HUES48 (cell line): ENCODE measurements at regions not wholly inside any gene's neighbourhood (a gene's known extent, or its start where the extent isn't known, plus 50 kb on each side); places are given as distances from the start of the nearest gene placed in this dataset.

Source experiments
- H3K27ac ChIP-seq: one replicate; pipeline ENCODE4 v1.7.0; 2013; ENCODE audit warnings: low read depth, low read length, inconsistent platforms
- H3K27me3 ChIP-seq: 2 replicates; pipeline ENCODE4 v1.6.1; 2013; ENCODE audit warnings: mild to moderate bottlenecking, low read length; ENCODE audit not compliant: control insufficient read depth, insufficient read depth
- H3K36me3 ChIP-seq: 2 replicates; pipeline ENCODE4 v1.6.1; 2013; ENCODE audit warnings: low read length; ENCODE audit not compliant: control insufficient read depth, insufficient read depth
- H3K4me1 ChIP-seq: 2 replicates; pipeline ENCODE4 v1.6.1; 2013; ENCODE audit warnings: mild to moderate bottlenecking, low read length; ENCODE audit not compliant: control insufficient read depth, insufficient read depth
- H3K4me3 ChIP-seq: 2 replicates; pipeline ENCODE4 v1.5.1; 2013; ENCODE audit warnings: mild to moderate bottlenecking, low read depth, low read length
- H3K9ac ChIP-seq: 2 replicates; pipeline ENCODE4 v1.6.1; 2013; ENCODE audit warnings: mild to moderate bottlenecking, low read depth, low read length, moderate library complexity
- H3K9me3 ChIP-seq: 2 replicates; pipeline ENCODE4 v1.6.1; 2013; ENCODE audit warnings: low read length; ENCODE audit not compliant: control insufficient read depth, insufficient read depth

GRCh38 chr3:84547971-84548970, 410.5 kb upstream of the CADM2 start:
- Histone ChIP-seq H3K36me3 (no peaks in the 10 kb centered on the region), H3K27ac (peak overlapping the region; percentile 12), H3K9me3 (no peaks in the 10 kb centered on the region), H3K9ac (peak overlapping the region; percentile 20; the same call in 1 of the 2 replicates), H3K27me3 (no peaks in the 10 kb centered on the region), H3K4me1 (peaks cover 13% of the 10 kb centered on the region; the same call in 1 of the 2 replicates), H3K4me3 (no peak overlapping the region)

GRCh38 chr3:84555629-84556028, 403.2 kb upstream of the CADM2 start:
- H3K27ac ChIP-seq, result no peak overlapping the region
- H3K4me3 ChIP-seq, result no peak overlapping the region
- no peak overlapping the region for H3K9ac ChIP-seq
- no peaks in the 10 kb centered on the region for H3K9me3 ChIP-seq
- no peaks in the 10 kb centered on the region for H3K36me3 ChIP-seq
- 0 out of 2 replicates have a peak, but pooled peaks cover 8% of the 10 kb centered on the region for H3K4me1 ChIP-seq
- H3K27me3 ChIP-seq, result no peaks in the 10 kb centered on the region

GRCh38 chr3:84566256-84566655, 392.5 kb upstream of the CADM2 start:
- Histone ChIP-seq H3K27ac (no peak overlapping the region), H3K4me1 (no peaks in the 10 kb centered on the region), H3K9ac (no peak overlapping the region), H3K4me3 (no peak overlapping the region), H3K27me3 (no peaks in the 10 kb centered on the region), H3K9me3 (no peaks in the 10 kb centered on the region), H3K36me3 (no peaks in the 10 kb centered on the region)

GRCh38 chr3:84567796-84568195, 391.0 kb upstream of the CADM2 start:
- Histone ChIP-seq H3K4me1 (no peaks in the 10 kb centered on the region), H3K4me3 (no peak overlapping the region), H3K9me3 (no peaks in the 10 kb centered on the region), H3K9ac (no peak overlapping the region), H3K27ac (no peak overlapping the region), H3K36me3 (no peaks in the 10 kb centered on the region), H3K27me3 (no peaks in the 10 kb centered on the region)

GRCh38 chr3:84573962-84574361, 384.8 kb upstream of the CADM2 start:
- H3K9me3 ChIP-seq, result no peaks in the 10 kb centered on the region
- H3K9ac ChIP-seq, result no peak overlapping the region
- H3K36me3 ChIP-seq, result no peaks in the 10 kb centered on the region
- H3K27ac ChIP-seq, result no peak overlapping the region
- H3K4me1 ChIP-seq, result no peaks in the 10 kb centered on the region
- no peaks in the 10 kb centered on the region for H3K27me3 ChIP-seq
- H3K4me3 ChIP-seq, result no peak overlapping the region

- H3K27me3 ChIP-seq, result no peaks in the 10 kb centered on the region
Measured at GRCh38 chr3:84586427-84586826, 372.4 kb upstream of the CADM2 start.

GRCh38 chr3:84600703-84601225, 358.0 kb upstream of the CADM2 start:
- H3K9ac ChIP-seq, result no peak overlapping the region
- H3K36me3 ChIP-seq, result no peaks in the 10 kb centered on the region
- peaks cover 14% of the 10 kb centered on the region for H3K4me1 ChIP-seq
- peak overlapping the region; percentile 11 for H3K27ac ChIP-seq
- no peak overlapping the region for H3K4me3 ChIP-seq
- H3K9me3 ChIP-seq, result no peaks in the 10 kb centered on the region
- no peaks in the 10 kb centered on the region for H3K27me3 ChIP-seq

More at GRCh38 chr3:84586427-84586826, 372.4 kb upstream of the CADM2 start:
- no peaks in the 10 kb centered on the region for H3K4me1 ChIP-seq
- no peaks in the 10 kb centered on the region for H3K9me3 ChIP-seq
- H3K4me3 ChIP-seq, result no peak overlapping the region
- H3K9ac ChIP-seq, result no peak overlapping the region
- H3K27ac ChIP-seq, result no peak overlapping the region
- no peaks in the 10 kb centered on the region for H3K36me3 ChIP-seq

GRCh38 chr3:84601303-84601702, 357.5 kb upstream of the CADM2 start:
- Histone ChIP-seq H3K4me3 (peak overlapping the region; percentile 28; the same call in 1 of the 2 replicates), H3K4me1 (peaks cover 14% of the 10 kb centered on the region), H3K27ac (peak overlapping the region; percentile 11), H3K27me3 (no peaks in the 10 kb centered on the region), H3K9me3 (no peaks in the 10 kb centered on the region), H3K9ac (no peak overlapping the region), H3K36me3 (no peaks in the 10 kb centered on the region)

- H3K27ac ChIP-seq, result no peak overlapping the region
- H3K4me3 ChIP-seq, result no peak overlapping the region
- H3K9ac ChIP-seq, result no peak overlapping the region
- no peaks in the 10 kb centered on the region for H3K4me1 ChIP-seq
- no peaks in the 10 kb centered on the region for H3K27me3 ChIP-seq
- peaks cover 16% of the 10 kb centered on the region for H3K9me3 ChIP-seq
- no peaks in the 10 kb centered on the region for H3K36me3 ChIP-seq
Measured at GRCh38 chr3:84621823-84622222, 337.0 kb upstream of the CADM2 start.

- no peaks in the 10 kb centered on the region for H3K9me3 ChIP-seq
- no peaks in the 10 kb centered on the region for H3K4me1 ChIP-seq
- H3K27me3 ChIP-seq, result no peaks in the 10 kb centered on the region
- H3K27ac ChIP-seq, result no peak overlapping the region
- H3K4me3 ChIP-seq, result no peak overlapping the region
- no peaks in the 10 kb centered on the region for H3K36me3 ChIP-seq
- no peak overlapping the region for H3K9ac ChIP-seq
Measured at GRCh38 chr3:84634668-84635067, 324.1 kb upstream of the CADM2 start.

- Histone ChIP-seq H3K9me3 (no peaks in the 10 kb centered on the region), H3K4me3 (no peak overlapping the region), H3K9ac (no peak overlapping the region), H3K4me1 (no peaks in the 10 kb centered on the region), H3K27ac (no peak overlapping the region), H3K36me3 (no peaks in the 10 kb centered on the region), H3K27me3 (no peaks in the 10 kb centered on the region)
Measured at GRCh38 chr3:84637272-84637671, 321.5 kb upstream of the CADM2 start.
